ENCODE measurements at regions not wholly inside any gene's neighbourhood (a gene's known extent, or its start where the extent isn't known, plus 50 kb on each side); places are given as distances from the start of the nearest gene placed in this dataset.
"Not testable (repeated sequence)": the region's sequence is repeated elsewhere in the genome, so short reads cannot be mapped to it uniquely, and the experiment has no call there.

DNA sequence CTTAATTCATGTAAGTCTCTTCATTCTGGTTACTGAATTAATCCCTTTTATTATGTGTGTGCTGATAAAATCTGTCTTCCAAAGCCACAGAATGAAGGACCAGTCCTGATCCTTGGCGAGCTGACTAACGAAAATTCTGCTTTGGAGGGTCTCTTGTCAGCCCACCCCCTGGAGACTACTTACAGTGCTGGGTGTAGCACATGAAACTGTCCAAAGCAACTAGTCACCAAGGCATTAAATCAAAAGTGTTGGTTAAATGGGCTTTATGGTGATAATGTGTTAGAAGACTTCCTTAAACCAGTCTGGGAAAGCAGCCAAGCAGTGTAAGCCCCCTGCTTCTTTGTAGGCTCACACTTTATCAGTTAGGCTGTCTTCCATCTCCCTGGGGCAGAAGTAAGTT lies 420.2 kb downstream of the SUCLG1 start:
- DNase-seq: no peak

DNA sequence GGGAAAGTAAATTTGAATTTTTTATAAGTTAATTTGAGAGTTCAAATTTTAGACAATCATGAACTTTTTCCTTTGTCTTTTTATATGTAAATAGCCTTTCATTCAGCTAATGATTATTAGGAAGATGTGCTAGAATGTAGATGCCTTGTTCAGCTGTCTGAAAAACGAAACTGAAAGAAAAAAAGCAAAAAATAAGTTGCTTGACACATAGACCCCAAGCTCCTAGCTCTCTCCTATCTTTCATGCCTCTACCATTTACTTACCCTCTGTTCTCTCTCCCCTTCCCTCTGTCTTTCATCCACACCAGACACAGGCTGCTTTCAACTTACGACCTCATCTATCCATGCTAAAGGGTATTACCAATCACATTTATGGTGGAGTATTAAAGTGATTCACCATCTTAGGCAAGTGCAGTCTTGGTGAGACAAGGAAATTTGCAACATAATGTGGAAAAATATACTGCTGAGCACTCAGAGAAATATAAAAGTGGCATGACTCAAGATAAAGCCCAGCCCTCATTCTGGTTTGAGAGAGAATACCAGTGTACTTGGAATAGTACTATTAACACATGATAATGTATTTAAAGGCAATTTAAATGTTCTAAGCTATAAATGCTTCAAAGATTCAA lies 425.6 kb downstream of the SUCLG1 start:
- no peak for DNase-seq

DNA sequence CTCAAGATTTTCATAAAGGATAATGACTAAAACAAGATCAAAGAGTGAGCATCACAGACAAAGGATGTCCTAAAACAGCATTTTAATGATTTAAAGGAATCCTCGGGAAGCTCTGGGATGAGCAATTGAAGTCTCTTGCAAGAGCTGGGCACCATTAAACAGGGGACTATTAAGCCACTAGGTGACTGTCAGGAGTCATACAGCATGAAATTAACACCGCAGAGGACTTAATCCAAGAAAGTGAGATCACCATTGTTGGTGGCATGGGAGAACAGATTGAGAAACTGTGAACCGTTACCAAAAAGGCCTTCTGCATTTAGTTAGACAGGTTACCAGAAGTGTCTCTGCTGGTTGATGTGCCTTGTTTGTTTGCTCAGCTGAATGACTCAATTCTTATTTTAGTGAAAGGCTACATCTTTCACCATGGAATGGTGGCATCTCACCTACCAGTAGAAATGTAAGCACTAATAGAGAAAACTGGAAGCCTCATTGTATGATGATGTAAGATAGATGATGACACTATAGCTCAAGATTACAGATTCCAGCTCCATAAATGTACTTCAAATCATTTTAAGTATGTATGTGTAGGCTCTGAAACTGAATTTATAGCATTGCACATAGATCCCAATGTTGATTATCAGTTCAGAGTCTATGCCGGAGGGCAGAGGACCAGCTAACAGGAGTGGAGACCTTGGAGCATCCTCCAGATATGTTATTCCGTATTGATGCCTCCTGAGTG lies 427.6 kb downstream of the SUCLG1 start:
- no peak for DNase-seq

DNA sequence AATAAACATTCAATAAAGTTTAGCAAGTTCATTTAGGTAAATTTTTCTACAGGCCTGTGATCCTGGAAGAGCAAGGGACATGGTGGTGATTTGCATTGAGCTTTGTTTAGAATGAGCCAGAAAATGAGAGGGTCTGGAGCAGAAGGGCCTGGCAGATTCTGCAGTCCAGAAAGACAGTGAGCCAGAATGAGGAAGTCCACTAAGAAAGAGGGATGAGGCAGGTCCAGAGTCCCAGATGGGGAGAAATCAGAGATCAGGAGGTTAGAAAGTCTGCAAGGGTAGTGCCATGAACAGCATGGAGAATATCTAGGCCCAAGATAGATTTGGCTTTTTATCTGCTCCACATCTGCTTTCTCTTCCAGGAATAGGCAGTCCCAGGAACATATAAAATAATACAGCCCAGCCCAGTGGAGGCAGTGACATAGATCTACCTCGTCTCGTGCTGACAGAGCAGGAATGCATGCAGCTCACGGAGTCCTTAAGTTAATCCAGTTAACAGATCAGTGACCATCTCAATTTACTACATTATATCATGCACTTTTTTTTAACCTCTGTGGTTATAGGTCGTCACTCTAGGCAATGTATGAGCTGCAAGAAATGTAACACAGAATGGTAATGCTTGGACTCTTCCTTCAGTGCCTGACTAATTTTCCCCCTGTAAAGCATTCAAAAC lies 429.0 kb downstream of the SUCLG1 start:
- no peak for DNase-seq

DNA sequence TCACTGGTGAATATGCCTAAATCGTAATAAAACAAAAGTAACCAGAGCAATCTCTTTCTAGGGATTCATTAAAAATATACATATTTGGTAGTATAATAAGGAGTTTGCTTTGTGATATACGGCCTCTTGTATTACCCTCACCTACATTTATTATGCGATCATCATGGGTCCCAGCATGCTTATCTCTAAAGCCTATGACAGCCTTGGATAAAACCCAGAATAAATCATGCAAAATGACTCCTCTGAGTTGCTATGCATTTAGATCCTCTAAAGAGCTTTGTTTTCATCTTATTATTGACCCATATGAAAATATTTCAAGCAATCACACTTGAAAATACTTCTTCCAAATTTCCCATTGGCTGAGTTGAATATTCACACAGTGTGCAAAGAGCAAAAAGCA lies 432.3 kb downstream of the SUCLG1 start:
- DNase-seq: no peak

DNA sequence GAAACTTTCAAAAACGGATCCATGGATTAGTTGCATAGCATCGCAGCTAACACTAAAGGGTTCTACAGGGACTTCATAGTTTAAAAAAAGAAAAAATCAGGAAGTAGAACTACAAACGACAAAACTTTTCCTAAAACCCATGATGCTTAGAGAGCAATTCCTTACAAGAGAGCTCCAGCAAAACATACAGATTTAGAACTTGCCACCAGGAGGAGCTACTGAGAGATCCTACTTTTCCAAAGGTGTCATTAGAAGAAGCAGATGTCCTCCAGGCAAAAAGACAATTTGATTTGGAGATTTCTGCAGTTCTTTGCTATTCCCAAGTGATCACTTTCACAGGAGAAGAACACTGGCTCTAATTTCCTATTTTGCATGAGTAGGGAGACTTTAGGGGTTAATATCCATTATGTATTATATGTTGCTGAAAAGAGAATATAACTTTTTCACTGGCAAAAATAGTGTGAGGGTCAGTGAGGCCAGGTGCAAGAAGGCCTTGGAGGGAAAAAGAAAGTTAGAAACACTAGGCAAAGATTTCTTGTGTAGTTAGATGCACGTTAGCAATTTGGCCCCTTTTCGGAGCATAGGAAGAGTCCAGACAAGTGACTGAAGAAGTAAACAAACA lies 436.2 kb downstream of the SUCLG1 start:
- no peak for DNase-seq

DNA sequence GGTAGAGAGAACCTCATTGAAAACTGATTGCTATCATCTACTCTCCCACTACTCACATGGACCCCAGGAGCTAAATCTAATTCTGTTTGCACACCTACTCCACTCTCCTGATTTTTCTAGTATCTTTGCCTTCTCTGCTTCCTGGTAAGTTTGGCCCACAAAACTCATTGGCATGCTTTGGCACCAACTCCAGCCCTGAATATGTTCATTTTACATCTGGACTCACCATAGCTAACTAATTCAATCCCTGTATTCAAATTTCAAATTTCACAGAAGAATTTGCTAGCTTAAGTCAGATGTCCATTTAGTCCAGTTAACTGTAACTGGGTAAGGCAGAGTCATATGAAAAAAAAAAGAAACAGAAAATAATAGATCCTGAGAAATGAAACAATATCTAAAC lies 442.1 kb downstream of the SUCLG1 start:
- no peak for DNase-seq

DNA sequence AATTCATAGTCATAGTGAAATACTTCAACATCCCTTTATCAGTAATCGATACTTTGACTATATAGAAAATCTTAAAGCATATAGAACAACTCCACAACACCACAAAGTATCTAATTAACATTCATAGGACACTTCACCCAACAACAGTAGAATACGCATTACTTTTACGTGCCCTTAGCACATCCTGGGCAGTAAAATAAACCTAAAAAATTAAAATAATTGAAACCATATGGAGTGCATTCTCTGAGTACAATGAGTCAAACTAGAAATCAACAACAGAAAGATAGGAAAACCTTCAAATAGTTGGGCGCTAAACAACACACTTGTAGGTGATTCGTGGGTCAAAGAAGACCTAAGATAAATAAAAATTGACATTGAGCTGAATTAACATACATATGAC lies 442.9 kb downstream of the SUCLG1 start:
- no peak for DNase-seq

DNA sequence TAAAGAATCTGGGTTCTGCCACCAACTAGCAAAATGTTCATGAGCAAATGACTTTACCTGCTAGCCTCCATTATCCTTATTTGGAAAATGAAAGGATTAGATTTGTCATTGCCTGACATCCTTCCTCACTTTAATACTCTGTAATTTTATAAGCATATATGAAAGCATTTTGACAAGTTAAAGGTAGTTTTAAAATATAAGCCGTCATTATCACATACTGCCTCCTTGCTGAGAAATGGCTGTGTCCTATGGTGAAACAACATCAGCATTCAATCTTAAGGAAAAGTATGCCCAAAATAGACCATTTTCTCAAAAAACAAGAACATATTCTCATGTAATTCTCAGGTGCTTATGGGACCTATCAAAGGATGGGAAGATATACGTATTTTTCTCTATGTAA lies 461.2 kb downstream of the SUCLG1 start:
- DNase-seq: no peak

DNA sequence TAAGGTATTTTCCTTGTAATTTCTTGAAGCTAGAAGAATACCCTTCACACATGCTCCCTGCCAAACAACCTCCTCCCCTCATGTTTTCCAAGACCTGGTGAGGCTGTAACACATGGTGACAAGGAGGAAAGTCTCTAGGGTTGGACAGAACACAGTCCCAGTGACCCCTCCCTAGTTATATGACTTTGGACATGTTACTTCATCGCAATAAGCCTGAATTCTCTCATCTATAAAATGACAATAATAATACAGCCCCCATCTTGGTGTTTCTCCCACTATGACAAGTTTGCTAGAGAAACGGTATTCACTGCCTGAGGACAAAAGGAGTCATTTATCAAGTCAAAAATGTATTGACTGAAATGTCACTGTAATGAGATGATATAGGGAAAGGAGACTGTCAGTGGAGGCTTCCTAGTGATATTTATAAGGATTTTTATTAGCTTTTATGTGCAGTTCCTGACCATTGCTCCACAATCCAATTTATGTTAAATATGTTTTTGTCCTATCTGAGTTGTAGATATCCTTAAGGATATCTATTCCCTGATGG lies 464.4 kb downstream of the SUCLG1 start:
- DNase-seq: no peak

DNA sequence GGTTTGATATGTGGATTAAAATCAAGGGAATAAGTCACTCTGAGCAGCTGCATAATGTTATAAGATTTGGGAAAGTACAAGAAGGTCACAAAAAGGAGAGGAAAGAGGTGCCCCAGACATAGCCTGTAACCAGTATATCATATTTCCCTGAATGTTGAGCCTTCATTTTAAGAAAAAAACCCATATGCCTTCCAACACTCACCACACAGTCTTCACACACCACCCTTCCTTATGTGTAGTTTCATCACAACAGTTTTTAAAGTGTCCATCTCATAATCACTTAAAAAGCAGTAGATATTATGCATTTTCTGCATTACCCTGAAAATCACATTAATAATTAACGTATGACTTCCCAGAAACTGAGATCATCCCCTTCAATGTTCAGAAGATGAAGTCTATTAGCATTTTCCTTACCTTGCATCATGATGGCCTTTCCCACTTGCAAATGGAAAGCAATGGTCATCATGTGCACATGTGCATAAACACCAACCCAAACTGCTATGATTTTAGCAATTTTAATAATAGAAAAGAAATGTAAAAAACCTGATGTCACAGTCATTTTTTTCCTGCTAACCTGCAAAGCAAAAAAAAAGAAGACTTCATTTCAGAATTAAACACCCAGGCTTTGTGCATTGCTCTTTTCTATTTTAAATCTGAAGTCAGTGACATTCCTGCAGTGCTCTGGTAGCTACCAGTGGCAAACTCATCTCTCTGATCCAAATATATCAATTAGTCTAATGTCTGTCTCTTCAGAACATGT lies 465.0 kb downstream of the SUCLG1 start:
- DNase-seq: no peak

DNA sequence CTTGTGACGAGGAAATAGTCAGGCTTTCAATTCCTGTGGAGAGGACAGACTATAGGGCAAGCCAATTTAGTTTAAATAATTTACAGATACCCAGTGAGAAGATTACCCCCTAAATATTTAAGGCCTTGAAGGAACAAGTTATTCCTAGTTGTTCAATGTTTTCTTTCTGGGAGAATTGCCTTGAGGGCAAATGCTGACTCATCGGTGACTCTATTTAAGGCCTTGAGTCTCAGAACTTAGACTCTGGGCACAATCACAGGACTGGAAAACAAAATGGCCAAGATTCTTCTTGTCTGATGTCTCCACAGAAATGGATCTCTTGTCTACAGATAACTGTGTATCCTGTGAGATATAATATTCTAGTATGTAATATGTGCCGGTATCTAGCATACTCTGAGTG lies 467.1 kb downstream of the SUCLG1 start:
- DNase-seq: no peak

DNA sequence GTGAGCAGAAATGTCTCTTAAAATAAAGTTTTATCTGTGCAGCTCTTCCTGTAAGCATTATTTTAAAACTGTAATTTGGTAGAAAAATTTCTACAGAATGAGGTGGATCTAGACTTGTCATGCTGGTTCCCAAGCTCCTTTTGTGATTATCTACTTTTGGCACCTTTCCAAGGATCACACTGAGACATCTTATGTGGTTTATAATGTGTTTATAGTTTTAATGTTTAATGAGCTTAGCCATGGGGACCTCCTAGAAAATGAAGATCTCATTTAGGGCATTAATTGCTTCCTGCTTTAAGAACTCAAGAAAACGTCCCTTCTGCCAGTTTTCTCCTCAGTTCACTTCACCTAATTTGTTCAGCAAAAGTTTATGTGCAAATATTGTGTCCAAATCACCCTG lies 468.4 kb downstream of the SUCLG1 start:
- DNase-seq: no peak

DNA sequence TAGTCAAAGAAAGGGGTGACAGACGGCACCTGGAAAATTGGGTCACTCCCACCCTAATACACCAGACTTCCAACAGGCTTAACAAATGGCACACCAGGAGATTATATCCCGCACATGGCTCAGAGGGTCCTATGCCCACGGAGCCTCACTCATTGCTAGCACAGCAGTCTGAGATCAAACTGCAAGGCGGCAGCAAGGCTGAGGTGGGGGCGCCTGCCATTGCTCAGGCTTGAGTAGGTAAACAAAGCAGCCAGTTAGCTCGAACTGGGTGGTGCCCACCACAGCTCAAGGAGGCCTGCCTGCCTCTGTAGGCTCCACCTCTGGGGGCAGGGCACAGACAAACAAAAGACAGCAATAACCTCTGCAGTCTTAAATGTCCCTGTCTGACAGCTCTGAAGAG lies 482.5 kb downstream of the SUCLG1 start:
- not testable (repeated sequence) for DNase-seq

DNA sequence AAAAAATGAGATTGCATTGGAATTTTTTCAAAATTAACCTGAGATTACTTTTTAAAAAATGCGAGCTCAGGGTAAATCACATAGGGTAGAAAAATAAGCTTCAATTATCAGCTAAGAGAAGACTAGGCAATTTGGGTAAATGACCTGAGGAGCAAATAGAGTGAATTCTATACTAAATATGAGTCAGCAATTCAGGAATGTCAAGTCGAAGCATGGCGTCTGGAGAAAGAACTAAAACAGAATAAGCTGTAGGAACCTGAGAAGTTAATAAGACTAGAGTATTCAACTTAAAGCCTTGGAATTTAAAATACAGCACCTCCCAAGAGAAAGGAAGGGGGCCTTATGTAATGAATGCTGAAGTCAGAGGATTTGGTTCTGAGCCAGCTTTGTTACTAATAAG lies 487.0 kb downstream of the SUCLG1 start:
- no peak for DNase-seq

DNA sequence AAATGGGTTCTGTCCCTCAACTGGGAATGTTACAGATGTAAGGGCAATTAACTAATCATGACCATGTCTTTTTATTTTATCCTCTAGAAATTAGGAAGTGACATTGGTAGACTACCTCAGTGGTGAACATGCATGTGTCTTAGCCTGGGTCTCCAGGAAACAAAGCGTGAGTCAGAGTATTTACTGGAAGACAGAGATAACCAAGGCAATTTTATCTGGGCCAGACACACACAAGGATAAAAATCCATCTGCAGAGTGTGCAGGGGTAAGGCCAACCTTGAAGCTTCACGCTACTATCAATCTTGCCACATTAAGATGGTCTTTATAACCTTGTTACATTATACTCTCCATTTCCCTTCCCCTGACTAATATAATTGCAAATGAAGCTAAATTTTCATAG lies 487.5 kb downstream of the SUCLG1 start:
- DNase-seq: no peak

DNA sequence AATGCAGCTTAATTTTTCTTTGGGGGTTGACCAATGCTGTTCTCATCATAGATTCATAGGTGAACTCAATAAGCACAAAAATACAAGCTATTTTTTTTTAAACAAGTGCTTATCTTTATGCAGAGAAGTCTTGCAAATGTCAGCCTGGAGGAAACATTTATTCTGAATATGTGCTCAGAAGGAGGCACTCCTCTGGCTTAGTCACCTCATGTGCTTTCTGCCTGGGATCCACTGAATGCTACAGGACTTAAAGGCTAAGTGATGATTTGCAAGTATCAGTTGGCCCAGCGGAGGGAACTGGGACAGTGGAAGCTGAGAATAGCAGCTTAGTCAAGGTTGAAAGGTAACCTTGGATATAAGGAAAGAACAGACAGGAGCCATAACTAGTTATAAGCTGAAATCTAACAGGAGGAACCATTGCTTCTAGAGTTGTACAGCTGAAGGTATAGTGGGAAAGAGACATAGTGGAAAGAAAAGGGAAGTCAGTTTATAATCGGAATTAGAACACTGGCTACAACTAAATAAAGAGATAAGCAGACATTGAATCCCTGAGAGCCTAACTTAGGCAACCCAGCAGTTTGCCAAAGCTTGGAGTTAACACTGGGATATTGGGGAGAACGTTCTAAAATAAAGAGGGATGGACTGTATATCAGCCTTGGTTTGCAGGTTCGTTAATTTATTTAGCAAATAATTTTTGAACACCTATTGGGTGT lies 488.7 kb downstream of the SUCLG1 start:
- DNase-seq: no peak

DNA sequence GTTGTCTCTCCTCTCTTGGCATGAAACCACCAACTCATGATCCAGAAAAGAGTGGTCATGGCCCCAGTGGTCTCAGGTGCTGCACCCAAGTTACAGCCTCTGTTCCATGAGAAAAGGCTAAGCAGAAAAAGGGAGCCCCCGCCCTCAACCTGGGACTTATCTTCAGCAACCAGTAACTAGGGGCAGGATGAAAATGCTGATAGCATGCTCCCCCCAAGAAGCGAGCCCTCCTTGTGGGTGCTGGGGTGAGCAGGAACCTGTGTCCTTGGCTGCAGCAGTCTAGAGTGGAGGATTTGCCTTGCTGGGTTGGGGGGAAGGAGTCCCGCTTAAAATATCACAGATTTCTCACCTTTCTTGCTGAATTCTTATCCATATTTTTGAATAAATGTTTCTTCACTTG lies 490.0 kb downstream of the SUCLG1 start:
- no peak for DNase-seq

DNA sequence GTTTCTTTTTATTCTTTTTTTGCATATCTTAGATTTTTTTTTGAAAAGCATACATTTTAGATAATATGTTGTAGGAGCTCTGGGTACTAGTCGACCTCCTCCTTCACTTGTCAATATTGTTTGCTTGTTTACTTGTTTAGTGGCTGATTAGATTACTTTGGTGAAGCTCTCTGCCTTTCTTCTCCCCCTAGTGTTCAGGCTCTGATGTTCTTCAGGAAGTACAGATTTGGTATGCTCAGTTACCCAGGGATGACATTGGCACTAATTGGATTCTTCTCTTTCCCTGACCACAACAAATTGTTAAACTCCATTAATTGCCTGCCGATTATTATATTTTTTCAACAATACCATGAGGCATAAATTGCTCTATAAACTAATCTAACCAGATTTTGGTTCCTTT lies 491.2 kb downstream of the SUCLG1 start:
- DNase-seq: no peak

DNA sequence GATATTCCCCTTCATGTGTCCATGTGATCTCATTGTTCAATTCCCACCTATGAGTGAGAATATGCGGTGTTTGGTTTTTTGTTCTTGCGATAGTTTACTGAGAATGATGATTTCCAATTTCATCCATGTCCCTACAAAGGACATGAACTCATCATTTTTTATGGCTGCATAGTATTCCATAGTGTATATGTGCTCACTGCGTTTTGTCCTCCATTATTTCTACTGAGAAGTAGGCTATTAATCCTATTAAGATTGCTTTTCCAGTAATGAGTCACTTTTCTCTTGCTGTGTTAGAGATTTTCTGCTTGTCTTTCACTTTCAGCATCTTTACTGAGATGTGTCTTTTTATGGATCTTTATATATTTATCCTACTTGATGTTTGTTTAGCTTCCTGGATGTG lies 492.1 kb downstream of the SUCLG1 start:
- DNase-seq: not testable (repeated sequence)

DNA sequence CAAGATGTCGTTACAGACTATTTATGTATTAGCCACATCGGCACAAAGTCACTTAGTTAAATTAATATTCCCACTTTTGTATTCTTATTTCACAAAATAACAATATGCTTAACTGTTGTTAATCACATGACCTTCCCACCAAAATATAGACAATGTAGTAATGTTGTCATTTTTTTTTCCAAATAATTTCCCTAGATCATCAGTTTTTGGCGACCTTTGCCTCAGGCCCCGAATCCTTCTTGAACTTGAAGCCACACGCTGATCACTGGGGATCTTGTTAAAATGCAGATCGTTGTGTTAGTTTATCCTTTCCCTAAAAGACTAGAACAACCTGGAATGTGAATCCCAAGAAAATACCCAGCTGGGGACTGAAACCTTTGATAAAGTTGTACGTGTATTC lies 497.6 kb downstream of the SUCLG1 start:
- no peak for DNase-seq

DNA sequence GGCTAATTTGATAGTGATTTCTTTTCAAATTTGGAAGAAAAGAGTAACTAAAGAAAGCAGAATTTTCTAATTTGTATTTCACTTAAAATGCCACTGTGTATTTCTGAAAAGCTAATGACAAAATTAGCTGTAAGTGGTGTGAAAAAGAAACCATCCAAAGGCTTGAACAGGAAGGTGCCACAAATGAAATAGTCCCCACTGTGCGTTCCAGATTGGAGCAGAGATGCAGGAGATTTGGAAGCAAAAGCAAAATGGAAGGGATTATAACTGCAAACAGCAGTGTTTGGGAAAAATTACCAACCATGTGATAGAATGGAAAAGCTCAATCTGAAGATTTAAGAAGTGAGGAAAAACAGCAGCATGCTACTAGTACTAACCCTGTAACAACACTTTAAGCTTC lies 498.7 kb downstream of the SUCLG1 start:
- DNase-seq: no peak

Measured in activated T-cell treated with anti-CD3 and anti-CD28 coated beads for 4 hours (primary cell).